ENCODE measurements at regions not wholly inside any gene's neighbourhood (a gene's known extent, or its start where the extent isn't known, plus 50 kb on each side); places are given as distances from the start of the nearest gene placed in this dataset.
"Not testable (repeated sequence)": the region's sequence is repeated elsewhere in the genome, so short reads cannot be mapped to it uniquely, and the experiment has no call there.

- Histone ChIP-seq H3K4me3 (no peak overlapping the region), H3K4me1 (no peaks in the 10 kb centered on the region), H3K9me3 (no peaks in the 10 kb centered on the region), H3K36me3 (no peaks in the 10 kb centered on the region), H3K27ac (no peak overlapping the region), H3K27me3 (no peaks in the 10 kb centered on the region)
- intact Hi-C loops (cut with DNase I; ENCODE audit: low total_unique reads) = no loop called here
- no peak for DNase-seq
- 56 to 60% methylated on average over 3 of the region's 3 CpGs for WGBS, 2 donors (ENCODE audit: low coverage in 1 of 2)
- in situ Hi-C loops (cut with MboI; ENCODE audit: low pct_ligation_motif_present in 1 of 4, low pct_unique_long_range_greater_than_20kb in 1 of 4, low sequenced_read_pairs in 3 of 4) = no loop called here
- TF ChIP-seq, protein P1, sequence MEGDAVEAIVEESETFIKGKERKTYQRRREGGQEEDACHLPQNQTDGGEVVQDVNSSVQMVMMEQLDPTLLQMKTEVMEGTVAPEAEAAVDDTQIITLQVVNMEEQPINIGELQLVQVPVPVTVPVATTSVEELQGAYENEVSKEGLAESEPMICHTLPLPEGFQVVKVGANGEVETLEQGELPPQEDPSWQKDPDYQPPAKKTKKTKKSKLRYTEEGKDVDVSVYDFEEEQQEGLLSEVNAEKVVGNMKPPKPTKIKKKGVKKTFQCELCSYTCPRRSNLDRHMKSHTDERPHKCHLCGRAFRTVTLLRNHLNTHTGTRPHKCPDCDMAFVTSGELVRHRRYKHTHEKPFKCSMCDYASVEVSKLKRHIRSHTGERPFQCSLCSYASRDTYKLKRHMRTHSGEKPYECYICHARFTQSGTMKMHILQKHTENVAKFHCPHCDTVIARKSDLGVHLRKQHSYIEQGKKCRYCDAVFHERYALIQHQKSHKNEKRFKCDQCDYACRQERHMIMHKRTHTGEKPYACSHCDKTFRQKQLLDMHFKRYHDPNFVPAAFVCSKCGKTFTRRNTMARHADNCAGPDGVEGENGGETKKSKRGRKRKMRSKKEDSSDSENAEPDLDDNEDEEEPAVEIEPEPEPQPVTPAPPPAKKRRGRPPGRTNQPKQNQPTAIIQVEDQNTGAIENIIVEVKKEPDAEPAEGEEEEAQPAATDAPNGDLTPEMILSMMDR (IDR thresholded peaks at IDR 0.05) = no peak
Measured at GRCh38 chr6:128711149-128711548, 171.8 kb upstream of the LAMA2 start.

DNA sequence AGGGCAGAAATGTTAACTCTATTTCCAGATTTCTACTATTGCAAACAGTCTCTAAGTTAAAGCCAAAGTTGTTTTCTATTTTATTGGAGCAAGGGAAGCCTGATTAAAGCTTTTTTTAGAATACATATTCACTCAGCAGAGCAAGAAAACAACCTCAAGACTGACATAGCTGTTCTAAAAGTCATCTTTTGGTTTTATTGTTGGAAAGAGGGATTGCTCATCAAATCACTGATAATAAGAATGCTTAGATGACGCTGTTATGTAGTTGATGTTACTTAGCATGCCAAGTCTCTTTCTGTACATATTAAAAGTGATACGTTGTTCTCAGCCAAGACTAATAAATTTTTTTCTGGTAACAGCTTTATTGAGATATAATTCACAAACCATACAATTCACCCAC is 172.6 kb upstream of the LAMA2 start:
- 61 to 72% methylated on average over 2 of the region's 2 CpGs for WGBS, 2 donors (ENCODE audit: low coverage in 1 of 2)
- DNase-seq = no peak
- TF ChIP-seq POLR2AphosphoS5 (IDR thresholded peaks at IDR 0.05) (no peak), POLR2A (IDR thresholded peaks at IDR 0.05) (no peak), EP300 (IDR thresholded peaks at IDR 0.05; ENCODE audit: low read depth) (no peak)
- TF ChIP-seq, protein P1 (IDR thresholded peaks at IDR 0.05) = no peak
- in situ Hi-C loops (cut with MboI; ENCODE audit: low pct_ligation_motif_present in 1 of 4, low pct_unique_long_range_greater_than_20kb in 1 of 4, low sequenced_read_pairs in 3 of 4) = no loop called here
- intact Hi-C loops (cut with DNase I; ENCODE audit: low total_unique reads) = no loop called here
- no peaks in the 10 kb centered on the region for H3K36me3 ChIP-seq
- no peaks in the 10 kb centered on the region for H3K4me1 ChIP-seq
- H3K27ac ChIP-seq = no peak overlapping the region
- H3K4me3 ChIP-seq = no peak overlapping the region
- H3K9me3 ChIP-seq = no peaks in the 10 kb centered on the region
- H3K27me3 ChIP-seq = no peaks in the 10 kb centered on the region

- 87 to 95% methylated on average over 4 of the region's 4 CpGs for WGBS, 2 donors (ENCODE audit: low coverage in 1 of 2)
- Histone ChIP-seq H3K36me3 (no peaks in the 10 kb centered on the region), H3K9me3 (no peaks in the 10 kb centered on the region), H3K27me3 (no peaks in the 10 kb centered on the region), H3K27ac (no peak overlapping the region), H3K4me3 (no peak overlapping the region), H3K4me1 (no peaks in the 10 kb centered on the region)
- no peak for TF ChIP-seq POLR2AphosphoS5 (IDR thresholded peaks at IDR 0.05)
- TF ChIP-seq EP300 (IDR thresholded peaks at IDR 0.05; ENCODE audit: low read depth) = no peak
- TF ChIP-seq, protein P1 (IDR thresholded peaks at IDR 0.05) = no peak
- no peak for TF ChIP-seq POLR2A (IDR thresholded peaks at IDR 0.05)
- intact Hi-C loops (cut with DNase I; ENCODE audit: low total_unique reads) = no loop called here
- DNase-seq = no peak
- in situ Hi-C loops (cut with MboI; ENCODE audit: low pct_ligation_motif_present in 1 of 4, low pct_unique_long_range_greater_than_20kb in 1 of 4, low sequenced_read_pairs in 3 of 4) = no loop called here
Measured at GRCh38 chr6:128704601-128705000, 178.3 kb upstream of the LAMA2 start.

DNA sequence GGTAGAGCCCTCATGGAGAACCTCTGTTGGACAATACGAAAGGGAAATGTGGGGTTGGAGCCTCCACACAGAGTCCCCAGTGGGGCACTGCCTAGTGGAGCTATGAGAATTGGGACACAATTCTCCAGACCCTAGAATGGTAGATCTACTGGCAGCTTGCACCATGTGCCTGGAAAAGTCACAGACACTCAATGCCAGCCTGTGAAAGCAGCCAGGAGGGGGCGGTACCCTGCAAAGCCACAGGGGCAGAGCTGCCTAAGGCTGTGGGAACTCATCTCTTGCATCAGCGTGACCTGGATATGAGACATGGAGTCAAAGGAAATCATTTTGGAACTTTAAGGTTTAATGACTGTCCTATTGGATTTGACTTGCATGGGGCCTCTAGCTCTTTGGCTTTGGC is 179.1 kb upstream of the LAMA2 start:
- H3K36me3 ChIP-seq; intact Hi-C loops (cut with DNase I; ENCODE audit: low total_unique reads); H3K27ac ChIP-seq; DNase-seq; H3K9me3 ChIP-seq; H3K27me3 ChIP-seq; H3K4me3 ChIP-seq; in situ Hi-C loops (cut with MboI; ENCODE audit: low pct_ligation_motif_present in 1 of 4, low pct_unique_long_range_greater_than_20kb in 1 of 4, low sequenced_read_pairs in 3 of 4); H3K4me1 ChIP-seq: not testable (repeated sequence)
- 96 to 100% methylated on average over 1 to 3 of the region's 3 CpGs for WGBS, 2 donors (ENCODE audit: low coverage in 1 of 2)

Data from transverse colon (tissue), 4 donors.